WERI-Rb-1 (cell line): ENCODE measurements at regions not wholly inside any gene's neighbourhood (a gene's known extent, or its start where the extent isn't known, plus 50 kb on each side); places are given as distances from the start of the nearest gene placed in this dataset.

Source experiments
- DNase-seq: peaks from one replicate; pipeline ENCODE4 v3.0.0-alpha.2; 2020
- H3K27ac ChIP-seq: fragments of 250-450 bp; sonication (Bioruptor Pico); 2 replicates; pipeline ENCODE4 v1.5.1; 2020; ENCODE audit warnings: mild to moderate bottlenecking, moderate library complexity
- H3K27me3 ChIP-seq: fragments of 250-450 bp; sonication (Bioruptor Pico); 2 replicates; pipeline ENCODE4 v1.5.1; 2021; ENCODE audit warnings: mild to moderate bottlenecking, low read depth, moderate library complexity; ENCODE audit not compliant: insufficient read depth, severe bottlenecking
- H3K36me3 ChIP-seq: fragments of 250-450 bp; sonication (Bioruptor Pico); 2 replicates; pipeline ENCODE4 v1.5.1; 2020; ENCODE audit warnings: mild to moderate bottlenecking, moderate library complexity
- H3K4me3 ChIP-seq: 2 replicates; pipeline ENCODE4 v1.5.1; 2011; ENCODE audit warnings: low read depth, mild to moderate bottlenecking, control low read depth, low read length
- H3K9me3 ChIP-seq: fragments of 250-450 bp; sonication (Bioruptor Pico); 2 replicates; pipeline ENCODE4 v1.5.1; 2021; ENCODE audit warnings: mild to moderate bottlenecking, moderate library complexity; ENCODE audit not compliant: severe bottlenecking
- CTCF ChIP-seq: IDR thresholded peaks from 2 replicates; pipeline ENCODE4 v1.5.1; 2011; ENCODE audit warnings: low read depth, mild to moderate bottlenecking, control low read depth, inconsistent platforms, low read length

- Histone ChIP-seq H3K27ac (no peak overlapping the region), H3K9me3 (no peaks in the 10 kb centered on the region), H3K27me3 (no peaks in the 10 kb centered on the region), H3K4me3 (no peak overlapping the region), H3K36me3 (no peaks in the 10 kb centered on the region)
- DNase-seq: no peak
- no peak for TF ChIP-seq CTCF
Observed at GRCh38 chr7:84688671-84689070, 494.1 kb upstream of the SEMA3A start.

GRCh38 chr7:84686373-84686772 lies 491.8 kb upstream of the SEMA3A start:
- no peaks in the 10 kb centered on the region for H3K27me3 ChIP-seq
- no peak overlapping the region for H3K4me3 ChIP-seq
- H3K36me3 ChIP-seq: no peaks in the 10 kb centered on the region
- DNase-seq: no peak
- H3K9me3 ChIP-seq: no peaks in the 10 kb centered on the region
- H3K27ac ChIP-seq: no peak overlapping the region
- no peak for TF ChIP-seq CTCF

- no peak for TF ChIP-seq CTCF
- no peak for DNase-seq
- no peaks in the 10 kb centered on the region for H3K9me3 ChIP-seq
- H3K27ac ChIP-seq: no peak overlapping the region
- H3K4me3 ChIP-seq: no peak overlapping the region
- H3K36me3 ChIP-seq: no peaks in the 10 kb centered on the region
- H3K27me3 ChIP-seq: no peaks in the 10 kb centered on the region
Observed at GRCh38 chr7:84684836-84685480, 490.4 kb upstream of the SEMA3A start.

- H3K27me3 ChIP-seq: no peaks in the 10 kb centered on the region
- no peak overlapping the region for H3K27ac ChIP-seq
- H3K4me3 ChIP-seq: no peak overlapping the region
- no peaks in the 10 kb centered on the region for H3K36me3 ChIP-seq
- no peaks in the 10 kb centered on the region for H3K9me3 ChIP-seq
- no peak for DNase-seq
- TF ChIP-seq CTCF: no peak
Observed at GRCh38 chr7:84682543-84682942, 488.0 kb upstream of the SEMA3A start.

DNA sequence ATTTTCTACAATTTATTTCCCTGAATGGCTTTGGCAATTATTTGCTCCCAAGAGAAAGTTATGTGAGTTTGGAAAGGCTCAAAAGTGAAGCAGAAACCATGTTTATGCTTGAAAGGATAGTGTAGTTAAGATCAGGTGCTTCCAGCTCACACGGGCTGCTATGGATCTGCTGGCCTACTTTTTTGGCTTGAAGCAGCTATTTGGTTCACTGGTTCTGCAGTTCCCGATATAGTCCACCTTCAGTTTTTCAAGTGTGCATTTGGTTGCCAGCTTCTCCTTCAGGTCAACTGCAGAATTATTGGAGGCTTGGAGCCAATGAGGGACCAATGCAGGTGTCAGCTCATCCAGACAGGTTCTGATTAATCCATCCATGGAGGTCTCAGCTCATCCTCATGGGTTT lies 484.3 kb upstream of the SEMA3A start:
- Histone ChIP-seq H3K36me3 (no peaks in the 10 kb centered on the region), H3K27me3 (no peaks in the 10 kb centered on the region), H3K4me3 (no peak overlapping the region), H3K27ac (no peak overlapping the region), H3K9me3 (no peaks in the 10 kb centered on the region)
- no peak for DNase-seq
- TF ChIP-seq CTCF: no peak

DNA sequence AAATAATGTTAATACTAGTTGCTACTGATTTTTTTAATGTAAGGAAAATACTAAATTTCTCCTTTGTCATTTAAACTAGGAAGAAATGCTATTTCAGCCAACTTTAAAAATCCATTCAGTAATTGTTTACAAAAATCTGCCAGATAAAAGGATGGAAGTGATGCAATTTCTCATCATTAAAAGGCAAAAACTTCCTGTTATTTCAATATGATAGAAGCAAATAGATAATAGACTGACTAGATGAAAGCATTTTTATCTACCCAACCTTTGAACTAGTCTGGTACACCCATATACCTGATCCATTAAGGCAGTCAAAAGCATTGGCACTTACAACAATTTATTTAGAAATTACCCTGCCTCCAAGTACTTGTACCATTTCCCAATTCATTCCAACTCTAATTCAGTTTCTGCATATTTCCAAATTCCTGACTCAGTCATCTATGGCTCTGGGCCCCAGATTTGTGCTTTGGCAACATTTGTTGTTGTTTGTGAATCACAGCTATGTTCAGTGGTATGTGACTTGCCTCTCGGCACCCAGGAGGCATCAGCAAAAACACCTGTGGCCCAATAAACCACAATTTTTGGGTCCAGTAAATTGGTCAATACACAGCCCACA lies 482.6 kb upstream of the SEMA3A start:
- no peak for DNase-seq
- H3K36me3 ChIP-seq: no peaks in the 10 kb centered on the region
- H3K27me3 ChIP-seq: no peaks in the 10 kb centered on the region
- no peak overlapping the region for H3K27ac ChIP-seq
- no peaks in the 10 kb centered on the region for H3K9me3 ChIP-seq
- H3K4me3 ChIP-seq: no peak overlapping the region
- no peak for TF ChIP-seq CTCF
